ENCODE measurements at regions not wholly inside any gene's neighbourhood (a gene's known extent, or its start where the extent isn't known, plus 50 kb on each side); places are given as distances from the start of the nearest gene placed in this dataset.

- no peak for TF ChIP-seq SPI1 (IDR thresholded peaks at IDR 0.05; ENCODE audit: borderline replicate concordance, low read depth)
- no peak for TF ChIP-seq POLR2AphosphoS5 (IDR thresholded peaks at IDR 0.05; ENCODE audit: low read depth)
- no peak for TF ChIP-seq CTCF (IDR thresholded peaks at IDR 0.05; ENCODE audit: insufficient read depth, low read length)
- no peak for TF ChIP-seq GABPA (IDR thresholded peaks at IDR 0.05; ENCODE audit: low read depth)
- TF ChIP-seq REST (IDR thresholded peaks at IDR 0.05; ENCODE audit: insufficient replicate concordance, low read depth), result no peak
- H3K27ac ChIP-seq (replicated peaks), result no peak overlapping the region
- DNase-seq (ENCODE audit: low read depth in 1 of 2, low spot score in 1 of 2), result no peak
- H3K27me3 ChIP-seq (ENCODE audit: insufficient read depth, poor library complexity, severe bottlenecking), result no peaks in the 10 kb centered on the region
- H3K4me3 ChIP-seq (replicated peaks; ENCODE audit: insufficient read depth, low read length), result no peak overlapping the region
Measured at GRCh38 chr9:87275047-87275725, 222.5 kb upstream of the DAPK1 start.

- no peak overlapping the region for H3K27ac ChIP-seq (replicated peaks)
- no peaks in the 10 kb centered on the region for H3K27me3 ChIP-seq (ENCODE audit: insufficient read depth, poor library complexity, severe bottlenecking)
- no peak for TF ChIP-seq REST (IDR thresholded peaks at IDR 0.05; ENCODE audit: insufficient replicate concordance, low read depth)
- no peak for TF ChIP-seq SPI1 (IDR thresholded peaks at IDR 0.05; ENCODE audit: borderline replicate concordance, low read depth)
- TF ChIP-seq CTCF (IDR thresholded peaks at IDR 0.05; ENCODE audit: insufficient read depth, low read length), result no peak
- no peak for TF ChIP-seq GABPA (IDR thresholded peaks at IDR 0.05; ENCODE audit: low read depth)
- no peak for TF ChIP-seq POLR2AphosphoS5 (IDR thresholded peaks at IDR 0.05; ENCODE audit: low read depth)
- no peak for DNase-seq (ENCODE audit: low read depth in 1 of 2, low spot score in 1 of 2)
- no peak overlapping the region for H3K4me3 ChIP-seq (replicated peaks; ENCODE audit: insufficient read depth, low read length)
Measured at GRCh38 chr9:87276327-87276841, 221.3 kb upstream of the DAPK1 start.

DNA sequence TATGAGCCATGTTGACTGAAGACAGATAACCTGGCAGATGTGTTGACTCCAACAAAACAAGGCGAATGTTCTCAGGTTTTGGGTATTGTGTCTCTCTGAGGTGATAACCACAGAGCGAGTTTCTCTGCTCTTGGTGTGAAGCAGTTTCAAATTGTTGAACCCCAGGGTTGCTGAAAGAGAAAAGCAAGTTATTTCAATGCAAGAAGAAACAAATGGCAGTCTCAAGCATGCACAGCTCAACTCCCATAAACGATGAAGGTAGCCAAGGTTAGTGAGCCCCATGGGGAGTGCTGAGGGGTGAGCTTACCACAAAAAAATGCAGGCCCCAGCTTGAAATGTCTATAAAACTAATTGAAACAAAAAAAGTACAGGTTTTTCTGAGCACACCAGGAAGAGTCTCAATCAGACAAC is 220.8 kb upstream of the DAPK1 start:
- H3K4me3 ChIP-seq (replicated peaks; ENCODE audit: insufficient read depth, low read length), result no peak overlapping the region
- H3K27ac ChIP-seq (replicated peaks), result no peak overlapping the region
- no peak for TF ChIP-seq CTCF (IDR thresholded peaks at IDR 0.05; ENCODE audit: insufficient read depth, low read length)
- DNase-seq (ENCODE audit: low read depth in 1 of 2, low spot score in 1 of 2), result no peak
- no peaks in the 10 kb centered on the region for H3K27me3 ChIP-seq (ENCODE audit: insufficient read depth, poor library complexity, severe bottlenecking)

- DNase-seq (ENCODE audit: low read depth in 1 of 2, low spot score in 1 of 2), result no peak
- Histone ChIP-seq H3K27ac (replicated peaks) (no peak overlapping the region), H3K27me3 (ENCODE audit: insufficient read depth, poor library complexity, severe bottlenecking) (no peaks in the 10 kb centered on the region), H3K4me3 (replicated peaks; ENCODE audit: insufficient read depth, low read length) (no peak overlapping the region)
- TF ChIP-seq REST (IDR thresholded peaks at IDR 0.05; ENCODE audit: insufficient replicate concordance, low read depth), result no peak
- no peak for TF ChIP-seq CTCF (IDR thresholded peaks at IDR 0.05; ENCODE audit: insufficient read depth, low read length)
- no peak for TF ChIP-seq SPI1 (IDR thresholded peaks at IDR 0.05; ENCODE audit: borderline replicate concordance, low read depth)
- TF ChIP-seq GABPA (IDR thresholded peaks at IDR 0.05; ENCODE audit: low read depth), result no peak
- TF ChIP-seq POLR2AphosphoS5 (IDR thresholded peaks at IDR 0.05; ENCODE audit: low read depth), result no peak
Measured at GRCh38 chr9:87277346-87277745, 220.3 kb upstream of the DAPK1 start.
